PFSK-1 (cell line): ENCODE measurements at regions not wholly inside any gene's neighbourhood (a gene's known extent, or its start where the extent isn't known, plus 50 kb on each side); places are given as distances from the start of the nearest gene placed in this dataset.

ENCODE experiments used
- SIN3A ChIP-seq: IDR thresholded peaks from 2 replicates; pipeline ENCODE4 v1.6.1; 2012; ENCODE audit warnings: mild to moderate bottlenecking, low read length, moderate library complexity, borderline replicate concordance; ENCODE audit not compliant: insufficient read depth
- TF ChIP-seq, protein P1 (sequence below), 2 experiments: IDR thresholded peaks; 2 replicates each; pipeline versions ENCODE4 v1.6.1 to v1.8.0; 2011 to 2012; ENCODE audit warnings: low read depth in 2 of 2, low read length in 2 of 2, control low read depth in 1 of 2, inconsistent platforms in 1 of 2, mild to moderate bottlenecking in 1 of 2, moderate library complexity in 1 of 2; ENCODE audit not compliant: insufficient read depth in 1 of 2

- no peak for TF ChIP-seq SIN3A
- TF ChIP-seq, protein P1, sequence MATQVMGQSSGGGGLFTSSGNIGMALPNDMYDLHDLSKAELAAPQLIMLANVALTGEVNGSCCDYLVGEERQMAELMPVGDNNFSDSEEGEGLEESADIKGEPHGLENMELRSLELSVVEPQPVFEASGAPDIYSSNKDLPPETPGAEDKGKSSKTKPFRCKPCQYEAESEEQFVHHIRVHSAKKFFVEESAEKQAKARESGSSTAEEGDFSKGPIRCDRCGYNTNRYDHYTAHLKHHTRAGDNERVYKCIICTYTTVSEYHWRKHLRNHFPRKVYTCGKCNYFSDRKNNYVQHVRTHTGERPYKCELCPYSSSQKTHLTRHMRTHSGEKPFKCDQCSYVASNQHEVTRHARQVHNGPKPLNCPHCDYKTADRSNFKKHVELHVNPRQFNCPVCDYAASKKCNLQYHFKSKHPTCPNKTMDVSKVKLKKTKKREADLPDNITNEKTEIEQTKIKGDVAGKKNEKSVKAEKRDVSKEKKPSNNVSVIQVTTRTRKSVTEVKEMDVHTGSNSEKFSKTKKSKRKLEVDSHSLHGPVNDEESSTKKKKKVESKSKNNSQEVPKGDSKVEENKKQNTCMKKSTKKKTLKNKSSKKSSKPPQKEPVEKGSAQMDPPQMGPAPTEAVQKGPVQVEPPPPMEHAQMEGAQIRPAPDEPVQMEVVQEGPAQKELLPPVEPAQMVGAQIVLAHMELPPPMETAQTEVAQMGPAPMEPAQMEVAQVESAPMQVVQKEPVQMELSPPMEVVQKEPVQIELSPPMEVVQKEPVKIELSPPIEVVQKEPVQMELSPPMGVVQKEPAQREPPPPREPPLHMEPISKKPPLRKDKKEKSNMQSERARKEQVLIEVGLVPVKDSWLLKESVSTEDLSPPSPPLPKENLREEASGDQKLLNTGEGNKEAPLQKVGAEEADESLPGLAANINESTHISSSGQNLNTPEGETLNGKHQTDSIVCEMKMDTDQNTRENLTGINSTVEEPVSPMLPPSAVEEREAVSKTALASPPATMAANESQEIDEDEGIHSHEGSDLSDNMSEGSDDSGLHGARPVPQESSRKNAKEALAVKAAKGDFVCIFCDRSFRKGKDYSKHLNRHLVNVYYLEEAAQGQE (IDR thresholded peaks at IDR 0.05; ENCODE audit: insufficient read depth in 1 of 2, low read depth in 2 of 2, low read length in 2 of 2), result no peak
Measured at GRCh38 chr5:13478831-13479465, 465.5 kb downstream of the DNAH5 start.
